ENCODE measurements at regions not wholly inside any gene's neighbourhood (a gene's known extent, or its start where the extent isn't known, plus 50 kb on each side); places are given as distances from the start of the nearest gene placed in this dataset.

DNA sequence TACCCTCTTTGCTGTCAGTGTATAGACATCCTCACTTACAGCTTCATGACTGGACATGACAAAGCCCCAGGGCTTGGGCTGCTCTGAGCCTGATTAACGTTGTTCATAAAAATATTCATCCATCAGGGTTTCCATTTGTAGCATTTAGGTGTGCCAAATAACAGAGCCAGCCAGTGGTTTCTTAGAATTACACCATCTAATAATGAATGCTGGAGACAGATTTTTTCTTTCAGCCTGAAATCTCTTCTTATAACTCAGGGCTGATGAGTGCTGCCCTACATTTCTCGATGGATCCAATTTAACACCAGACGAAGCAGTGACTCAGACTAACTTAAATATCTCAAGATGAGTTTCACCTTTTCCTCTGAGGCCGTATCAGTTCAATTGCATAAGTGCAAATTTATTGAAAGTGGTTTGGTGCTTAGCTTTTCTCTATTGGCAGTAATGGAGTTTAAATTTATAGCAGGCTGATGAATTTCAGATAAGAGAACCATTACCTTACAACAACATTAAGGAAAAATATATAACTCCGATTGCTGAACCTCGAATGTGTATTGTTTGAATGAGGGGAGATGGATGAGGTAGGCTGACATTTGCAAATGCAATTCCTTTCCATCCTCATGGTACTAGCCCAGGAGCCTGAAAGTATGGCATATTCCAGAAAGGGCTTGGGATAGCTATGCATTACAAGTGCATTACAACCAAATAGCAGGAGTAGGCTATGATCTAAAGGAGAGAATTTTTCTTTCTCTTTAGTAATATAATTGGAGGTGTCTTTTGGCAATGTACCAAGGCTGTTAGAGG is 900.6 kb downstream of the KCNMA1 start:
- no CpG with 5 or more reads among the region's 6 CpGs for WGBS (ENCODE audit: insufficient coverage)
- CTCF ChIA-PET, result no interaction called here
- Mint-ChIP-seq H3K27ac (peak overlapping the region; percentile 70 to 82), H3K4me3 (no peak overlapping the region), H3K4me1 (peaks cover 0 to 19% (median 9%) of the 10 kb centered on the region in 3 donors), H3K9me3 (peaks cover 9 to 13% (median 11%) of the 10 kb centered on the region in 3 donors), H3K27me3 (no peaks in the 10 kb centered on the region), H3K36me3 (no peaks in the 10 kb centered on the region)
- Histone ChIP-seq H3K27me3 (replicated peaks in 1 of 2; ENCODE audit: control insufficient read depth in 2 of 2, extremely low read depth in 1 of 2, insufficient read depth in 2 of 2, low read length in 1 of 2) (no peaks in the 10 kb centered on the region), H3K36me3 (ENCODE audit: control insufficient read depth in 2 of 2, extremely low read depth in 1 of 2, insufficient read depth in 1 of 2, low read length in 1 of 2) (no peaks in the 10 kb centered on the region), H3K4me1 (ENCODE audit: control insufficient read depth in 1 of 2, extremely low read depth in 1 of 2, insufficient read depth in 2 of 2, low read length in 2 of 2) (no peaks in the 10 kb centered on the region), H3K9me3 (no peaks in the 10 kb centered on the region), H3K27ac (ENCODE audit: low read length) (peak overlapping the region; percentile 32), H3K4me3 (ENCODE audit: control insufficient read depth in 1 of 2, extremely low read depth in 1 of 2, low read length in 1 of 2) (no peak overlapping the region)
- peak in 1 of 4 experiments; percentile 40 for ATAC-seq (replicated peaks in 1 of 4)
- no peak for DNase-seq
- POLR2A ChIA-PET, result no interaction called here

GRCh38 chr10:76736392-76736791 is 901.2 kb downstream of the KCNMA1 start:
- POLR2A ChIA-PET, result no interaction called here
- peak in 1 of 4 experiments; percentile 91 for ATAC-seq (replicated peaks in 1 of 4)
- H3K27ac Mint-ChIP-seq, result peak overlapping the region; percentile 70 to 82

DNA sequence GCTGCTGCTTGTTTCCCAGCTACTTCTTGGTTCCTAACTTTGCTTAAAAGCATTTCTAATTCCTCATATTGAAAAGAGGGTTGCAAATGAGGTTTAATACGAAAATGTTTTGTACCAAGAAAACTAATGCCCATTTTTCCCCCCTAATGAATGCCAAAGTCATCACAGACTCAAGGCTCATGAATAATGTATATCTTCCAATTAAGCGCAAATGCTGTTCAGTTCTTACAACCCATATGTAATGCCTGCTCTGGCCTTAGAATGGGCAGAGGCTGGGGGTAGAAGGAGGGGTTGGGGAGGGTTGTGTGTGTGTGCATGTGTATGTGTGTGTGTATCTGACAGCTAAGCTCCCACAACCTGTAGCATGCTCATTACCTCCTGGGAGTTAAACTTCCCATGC is 901.7 kb downstream of the KCNMA1 start:
- Mint-ChIP-seq H3K9me3 (peaks cover 16 to 19% (median 18%) of the 10 kb centered on the region in 3 donors), H3K27me3 (no peaks in the 10 kb centered on the region), H3K27ac (peak overlapping the region in 1 of 2 donors; percentile 82), H3K4me3 (no peak overlapping the region), H3K4me1 (peaks cover 0 to 19% (median 9%) of the 10 kb centered on the region in 3 donors), H3K36me3 (no peaks in the 10 kb centered on the region)
- no peak for DNase-seq
- no peaks in the 10 kb centered on the region for H3K36me3 ChIP-seq (ENCODE audit: control insufficient read depth in 2 of 2, extremely low read depth in 1 of 2, insufficient read depth in 1 of 2, low read length in 1 of 2)
- no peaks in the 10 kb centered on the region for H3K9me3 ChIP-seq
- no CpG with 5 or more reads among the region's 2 CpGs for WGBS (ENCODE audit: insufficient coverage)
- no peaks in the 10 kb centered on the region for H3K27me3 ChIP-seq (replicated peaks in 1 of 2; ENCODE audit: control insufficient read depth in 2 of 2, extremely low read depth in 1 of 2, insufficient read depth in 2 of 2, low read length in 1 of 2)
- no peaks in the 10 kb centered on the region for H3K4me1 ChIP-seq (ENCODE audit: control insufficient read depth in 1 of 2, extremely low read depth in 1 of 2, insufficient read depth in 2 of 2, low read length in 2 of 2)
- POLR2A ChIA-PET, result no interaction called here
- no peak overlapping the region for H3K27ac ChIP-seq (ENCODE audit: low read length)
- H3K4me3 ChIP-seq (ENCODE audit: control insufficient read depth in 1 of 2, extremely low read depth in 1 of 2, low read length in 1 of 2), result no peak overlapping the region
- CTCF ChIA-PET, result no interaction called here
- ATAC-seq (replicated peaks in 1 of 4), result no peak

More at GRCh38 chr10:76736392-76736791, 901.2 kb downstream of the KCNMA1 start:
- Histone ChIP-seq H3K9me3 (no peaks in the 10 kb centered on the region), H3K36me3 (ENCODE audit: control insufficient read depth in 2 of 2, extremely low read depth in 1 of 2, insufficient read depth in 1 of 2, low read length in 1 of 2) (no peaks in the 10 kb centered on the region), H3K27ac (ENCODE audit: low read length) (peak overlapping the region; percentile 32), H3K4me1 (ENCODE audit: control insufficient read depth in 1 of 2, extremely low read depth in 1 of 2, insufficient read depth in 2 of 2, low read length in 2 of 2) (no peaks in the 10 kb centered on the region), H3K27me3 (replicated peaks in 1 of 2; ENCODE audit: control insufficient read depth in 2 of 2, extremely low read depth in 1 of 2, insufficient read depth in 2 of 2, low read length in 1 of 2) (no peaks in the 10 kb centered on the region), H3K4me3 (ENCODE audit: control insufficient read depth in 1 of 2, extremely low read depth in 1 of 2, low read length in 1 of 2) (no peak overlapping the region)
- Mint-ChIP-seq H3K36me3 (no peaks in the 10 kb centered on the region), H3K4me3 (peak overlapping the region in 1 of 3 donors; percentile 7), H3K4me1 (peaks cover 0 to 19% (median 9%) of the 10 kb centered on the region in 3 donors), H3K9me3 (peaks cover 13 to 17% (median 14%) of the 10 kb centered on the region in 3 donors), H3K27me3 (no peaks in the 10 kb centered on the region)
- peak in 3 of 35 experiments; percentile 0 to 18 (median 2) for DNase-seq
- CTCF ChIA-PET, result no interaction called here
- WGBS (ENCODE audit: insufficient coverage), result no CpG with 5 or more reads among the region's 4 CpGs

DNA sequence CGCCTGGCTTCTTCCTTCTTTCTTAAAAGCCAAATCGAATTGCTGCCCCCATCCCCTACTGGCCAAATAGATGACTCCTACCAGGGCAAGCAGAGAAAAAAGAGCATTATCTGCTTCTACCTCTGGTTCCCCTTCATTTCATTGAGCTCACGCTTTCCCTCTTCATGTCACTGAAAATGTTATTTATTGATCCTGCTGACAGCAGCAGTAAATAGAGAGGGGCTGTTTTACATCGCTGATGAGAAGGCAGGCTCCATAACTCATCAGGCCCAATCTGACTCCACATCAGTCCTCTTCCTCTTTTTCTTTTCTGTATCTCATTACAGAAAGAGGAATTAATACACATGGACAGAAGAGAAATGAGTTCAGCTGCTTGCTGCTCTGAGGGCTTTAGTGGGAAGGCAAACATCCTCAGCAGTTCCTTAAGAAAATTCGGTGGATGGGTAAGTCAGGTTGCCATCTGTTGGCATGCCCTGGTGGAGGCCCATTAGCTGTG is 904.1 kb downstream of the KCNMA1 start:
- H3K27me3 Mint-ChIP-seq, result no peaks in the 10 kb centered on the region
- Histone ChIP-seq H3K27ac (ENCODE audit: low read length) (no peak overlapping the region), H3K27me3 (replicated peaks in 1 of 2; ENCODE audit: control insufficient read depth in 2 of 2, extremely low read depth in 1 of 2, insufficient read depth in 2 of 2, low read length in 1 of 2) (no peaks in the 10 kb centered on the region), H3K4me3 (ENCODE audit: control insufficient read depth in 1 of 2, extremely low read depth in 1 of 2, low read length in 1 of 2) (no peak overlapping the region), H3K36me3 (ENCODE audit: control insufficient read depth in 2 of 2, extremely low read depth in 1 of 2, insufficient read depth in 1 of 2, low read length in 1 of 2) (no peaks in the 10 kb centered on the region), H3K9me3 (no peaks in the 10 kb centered on the region), H3K4me1 (ENCODE audit: control insufficient read depth in 1 of 2, extremely low read depth in 1 of 2, insufficient read depth in 2 of 2, low read length in 2 of 2) (no peaks in the 10 kb centered on the region)
- POLR2A ChIA-PET, result no interaction called here
- CTCF ChIA-PET, result no interaction called here
- no peaks in the 10 kb centered on the region for H3K36me3 Mint-ChIP-seq
- DNase-seq (no peak), ATAC-seq (replicated peaks in 1 of 4) (no peak)
- peaks cover 18 to 23% (median 21%) of the 10 kb centered on the region in 3 donors for H3K9me3 Mint-ChIP-seq
- H3K27ac Mint-ChIP-seq, result no peak overlapping the region
- H3K4me3 Mint-ChIP-seq, result no peak overlapping the region
- H3K4me1 Mint-ChIP-seq, result peaks cover 0 to 19% (median 9%) of the 10 kb centered on the region in 3 donors
- 33% methylated on average over 3 of the region's 5 CpGs for WGBS (ENCODE audit: insufficient coverage)

GRCh38 chr10:76732306-76732705 is 905.3 kb downstream of the KCNMA1 start:
- Histone ChIP-seq H3K4me1 (ENCODE audit: control insufficient read depth in 1 of 2, extremely low read depth in 1 of 2, insufficient read depth in 2 of 2, low read length in 2 of 2) (no peaks in the 10 kb centered on the region), H3K4me3 (ENCODE audit: control insufficient read depth in 1 of 2, extremely low read depth in 1 of 2, low read length in 1 of 2) (no peak overlapping the region), H3K27me3 (replicated peaks in 1 of 2; ENCODE audit: control insufficient read depth in 2 of 2, extremely low read depth in 1 of 2, insufficient read depth in 2 of 2, low read length in 1 of 2) (no peaks in the 10 kb centered on the region), H3K9me3 (no peaks in the 10 kb centered on the region), H3K36me3 (ENCODE audit: control insufficient read depth in 2 of 2, extremely low read depth in 1 of 2, insufficient read depth in 1 of 2, low read length in 1 of 2) (no peaks in the 10 kb centered on the region), H3K27ac (ENCODE audit: low read length) (no peak overlapping the region)
- H3K4me1 Mint-ChIP-seq, result peaks cover 0 to 16% (median 9%) of the 10 kb centered on the region in 3 donors
- ATAC-seq (replicated peaks in 1 of 4), result no peak
- no CpG with 5 or more reads among the region's 3 CpGs for WGBS (ENCODE audit: insufficient coverage)
- no peak overlapping the region for H3K27ac Mint-ChIP-seq
- no peaks in the 10 kb centered on the region for H3K36me3 Mint-ChIP-seq
- ChIA-PET POLR2A (no interaction called here), CTCF (no interaction called here)
- H3K9me3 Mint-ChIP-seq, result peaks cover 18 to 23% (median 21%) of the 10 kb centered on the region in 3 donors
- H3K4me3 Mint-ChIP-seq, result no peak overlapping the region
- no peak for DNase-seq
- H3K27me3 Mint-ChIP-seq, result no peaks in the 10 kb centered on the region

DNA sequence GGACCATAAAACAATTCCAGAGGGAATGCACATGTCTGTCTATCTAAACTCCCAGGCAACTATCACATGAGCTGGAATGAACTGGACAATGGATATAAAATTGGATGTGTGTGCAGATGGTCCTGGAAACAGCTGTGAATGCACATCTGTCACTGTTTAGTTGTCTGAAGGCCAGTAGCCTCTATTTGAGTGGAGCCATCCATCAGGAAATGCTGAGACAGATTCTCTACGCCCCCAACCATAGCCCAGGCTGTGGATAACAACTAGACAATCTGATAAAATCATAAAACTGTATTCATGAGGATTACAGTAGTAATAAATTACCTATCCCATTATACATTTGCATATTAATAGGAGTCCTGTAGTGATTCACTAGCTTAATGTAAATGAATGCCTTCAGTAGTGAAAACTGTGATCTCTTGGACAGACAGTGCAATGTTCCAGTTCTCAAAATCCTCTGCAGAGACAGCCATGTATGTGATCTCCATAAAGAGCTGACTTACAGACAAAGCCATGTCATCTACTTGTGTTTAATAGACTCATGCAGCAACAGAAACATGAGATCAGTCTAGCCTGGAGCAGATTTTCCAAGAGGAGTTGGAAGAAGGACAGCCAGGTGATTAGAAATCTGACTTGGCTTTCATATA is 907.6 kb downstream of the KCNMA1 start:
- H3K36me3 ChIP-seq (ENCODE audit: control insufficient read depth in 2 of 2, extremely low read depth in 1 of 2, insufficient read depth in 1 of 2, low read length in 1 of 2), result no peaks in the 10 kb centered on the region
- WGBS (ENCODE audit: insufficient coverage), result no CpG with 5 or more reads among the region's 1 CpG
- no peaks in the 10 kb centered on the region for H3K27me3 ChIP-seq (replicated peaks in 1 of 2; ENCODE audit: control insufficient read depth in 2 of 2, extremely low read depth in 1 of 2, insufficient read depth in 2 of 2, low read length in 1 of 2)
- H3K27ac ChIP-seq (ENCODE audit: low read length), result no peak overlapping the region
- Mint-ChIP-seq H3K4me1 (no peaks in the 10 kb centered on the region), H3K27ac (no peak overlapping the region), H3K27me3 (no peaks in the 10 kb centered on the region), H3K36me3 (no peaks in the 10 kb centered on the region), H3K9me3 (peaks cover 15 to 23% (median 21%) of the 10 kb centered on the region in 3 donors), H3K4me3 (no peak overlapping the region)
- no peak for ATAC-seq (replicated peaks in 1 of 4)
- ChIA-PET CTCF (no interaction called here), POLR2A (no interaction called here)
- H3K9me3 ChIP-seq, result no peaks in the 10 kb centered on the region
- no peaks in the 10 kb centered on the region for H3K4me1 ChIP-seq (ENCODE audit: control insufficient read depth in 1 of 2, extremely low read depth in 1 of 2, insufficient read depth in 2 of 2, low read length in 2 of 2)
- no peak for DNase-seq
- H3K4me3 ChIP-seq (ENCODE audit: control insufficient read depth in 1 of 2, extremely low read depth in 1 of 2, low read length in 1 of 2), result no peak overlapping the region
